NCI-H345 treated with DMSO at 0.1 percent for 48 hours (cell line): ENCODE measurements at regions not wholly inside any gene's neighbourhood (a gene's known extent, or its start where the extent isn't known, plus 50 kb on each side); places are given as distances from the start of the nearest gene placed in this dataset.

ENCODE experiments used
- DNase-seq: peaks from one replicate; lab custom pipeline; 2025; ENCODE audit not compliant: unreplicated experiment; lab: John Stamatoyannopoulos, UW

- no peak for DNase-seq
Measured at GRCh38 chr20:50312002-50312681, 121.5 kb downstream of the CEBPB start.

- no peak for DNase-seq
Measured at GRCh38 chr20:50312682-50313521, 122.3 kb downstream of the CEBPB start.

DNA sequence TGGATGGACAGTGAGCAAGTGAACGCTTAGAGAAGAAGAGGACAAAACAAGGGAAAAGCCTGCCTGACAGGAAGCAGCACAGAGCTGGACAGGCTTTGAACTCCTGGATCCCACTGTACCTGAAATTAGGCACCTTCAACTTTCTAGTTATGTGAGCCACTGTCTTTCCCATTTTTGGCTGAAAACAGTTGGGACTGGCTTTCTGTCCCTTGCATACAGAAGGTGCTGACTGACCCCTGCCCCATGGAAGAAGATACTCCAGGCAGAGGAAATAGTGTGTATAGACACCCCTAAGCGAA lies 122.8 kb downstream of the CEBPB start:
- DNase-seq: no peak

GRCh38 chr20:50313827-50314677 lies 123.4 kb downstream of the CEBPB start:
- DNase-seq: peak; percentile 61

- DNase-seq: no peak
Measured at GRCh38 chr20:50314678-50315335, 124.2 kb downstream of the CEBPB start.

DNA sequence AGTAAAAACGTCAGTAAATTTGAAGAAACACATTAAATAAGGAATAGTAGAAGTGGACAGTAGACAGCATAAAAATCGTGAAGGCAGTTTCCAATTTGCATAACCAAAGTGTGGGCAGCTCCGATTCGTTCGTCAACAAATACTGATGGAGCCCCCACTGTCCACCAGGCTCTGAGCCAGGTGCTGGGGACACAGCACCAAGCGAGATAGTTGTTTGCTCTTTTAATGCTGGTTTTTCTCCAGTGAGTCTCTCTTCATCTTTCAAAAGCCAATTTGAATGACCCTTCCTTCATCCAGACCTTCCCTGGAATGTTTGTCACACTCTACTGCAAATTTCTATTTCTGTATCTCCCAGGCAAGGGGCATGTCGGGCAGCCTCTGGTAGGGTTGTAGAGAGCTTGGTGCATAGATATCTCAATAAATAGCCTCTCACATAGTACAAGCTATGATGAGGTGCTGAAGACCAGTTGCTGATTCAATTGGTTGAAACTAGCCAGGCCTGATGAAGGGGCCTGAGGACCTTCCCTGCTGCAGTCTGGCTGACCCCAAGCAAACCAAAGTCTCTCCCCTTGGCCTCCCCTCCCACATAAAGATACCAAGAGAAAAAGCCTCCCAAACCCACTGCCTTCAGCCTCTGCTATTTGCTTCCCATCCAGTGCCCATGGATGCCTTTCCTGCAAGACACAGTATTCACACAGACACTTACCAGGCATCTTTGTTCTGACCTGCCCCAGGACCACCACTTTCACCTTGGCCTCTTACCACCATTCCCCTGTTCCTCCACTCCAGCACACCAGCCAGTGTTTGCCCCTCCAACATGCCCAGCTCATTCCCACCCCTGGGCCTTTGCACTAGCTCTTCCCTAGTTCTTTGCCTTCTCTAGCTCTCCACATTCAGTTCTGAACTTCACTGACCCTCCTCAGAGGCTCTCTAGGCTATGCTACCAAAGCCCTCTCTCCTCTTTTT lies 125.2 kb downstream of the CEBPB start:
- no peak for DNase-seq

DNA sequence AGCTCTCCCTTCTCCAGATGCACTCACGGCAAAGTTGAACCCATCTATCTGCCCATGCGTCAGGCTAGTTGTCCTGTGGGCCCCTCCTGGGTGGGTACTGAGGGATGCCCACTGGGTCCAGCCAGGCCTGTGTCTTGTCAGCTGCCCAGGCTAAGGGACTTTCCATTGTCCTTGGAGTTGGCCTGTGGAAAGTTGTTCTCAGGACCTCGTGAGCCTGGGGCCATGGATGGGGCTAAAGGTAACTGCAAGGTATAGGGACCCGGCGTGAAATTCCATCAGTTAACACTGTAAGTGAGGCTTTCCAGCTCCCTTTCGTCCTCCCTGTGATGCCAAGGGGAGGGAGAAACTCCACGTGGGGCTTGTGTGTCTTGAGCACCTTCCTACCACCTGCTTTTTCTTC lies 126.5 kb downstream of the CEBPB start:
- DNase-seq: no peak

DNA sequence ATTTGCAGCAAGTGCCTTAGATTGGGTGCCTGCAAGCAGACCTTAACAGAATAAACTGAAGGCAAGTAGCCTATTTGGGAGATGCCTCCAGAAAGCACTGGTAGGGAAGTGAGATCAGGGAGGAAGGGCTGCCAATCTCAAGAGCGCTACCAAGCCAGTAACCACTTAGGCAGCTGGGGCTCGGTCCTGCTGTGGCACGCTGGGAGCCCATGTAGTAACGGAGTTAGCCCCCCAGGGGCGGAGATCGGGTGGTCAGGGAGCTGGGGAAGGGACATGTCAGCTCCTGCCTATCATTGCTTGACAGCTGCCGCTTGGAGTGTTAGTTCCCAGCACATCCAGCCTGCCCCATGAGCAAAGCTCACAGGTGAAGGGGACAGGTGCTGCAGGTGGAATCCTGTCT lies 127.0 kb downstream of the CEBPB start:
- peak; percentile 82 for DNase-seq

DNA sequence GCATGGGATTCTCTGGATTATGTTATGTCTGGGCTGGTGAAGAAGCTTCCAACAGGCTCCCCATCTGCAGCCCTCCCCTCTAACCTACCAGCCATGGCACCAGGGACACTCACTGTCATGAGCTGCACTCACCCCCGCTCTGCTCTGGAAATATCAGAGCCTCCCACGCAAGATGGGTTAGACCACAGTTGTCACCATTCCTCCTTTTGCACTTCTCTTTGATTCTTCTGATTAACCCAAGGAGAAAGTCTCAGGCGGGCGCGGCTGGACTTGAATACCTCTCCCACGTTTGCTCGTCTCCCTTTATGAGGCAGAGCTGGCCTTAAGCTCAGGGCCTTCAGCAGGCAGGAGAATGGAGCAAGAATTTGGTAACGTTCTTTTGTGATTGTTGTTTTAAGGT lies 128.1 kb downstream of the CEBPB start:
- DNase-seq: no peak

GRCh38 chr20:50320005-50320900 lies 129.6 kb downstream of the CEBPB start:
- no peak for DNase-seq

- DNase-seq: no peak
Measured at GRCh38 chr20:50320901-50321796, 130.5 kb downstream of the CEBPB start.

GRCh38 chr20:50321797-50322480 lies 131.3 kb downstream of the CEBPB start:
- DNase-seq: no peak

DNA sequence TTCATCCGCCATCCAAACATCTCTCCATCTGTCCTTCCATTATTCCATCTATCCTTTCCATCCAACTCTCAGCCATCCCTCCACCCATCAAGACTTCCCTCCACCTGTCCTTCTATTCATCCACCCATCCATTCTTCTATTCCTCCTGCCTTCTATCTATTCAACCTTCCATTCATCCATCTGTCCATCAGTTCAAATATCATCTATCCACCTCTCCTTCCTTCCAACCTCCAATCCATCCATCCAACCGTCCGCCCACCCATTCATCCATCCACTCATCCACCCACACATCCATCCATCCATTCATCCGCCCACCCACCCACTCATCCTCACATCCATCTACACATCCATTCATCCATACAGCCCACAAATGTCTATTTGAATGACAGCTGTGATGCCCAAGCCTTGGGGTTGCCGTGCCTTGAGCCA lies 132.1 kb downstream of the CEBPB start:
- no peak for DNase-seq

DNA sequence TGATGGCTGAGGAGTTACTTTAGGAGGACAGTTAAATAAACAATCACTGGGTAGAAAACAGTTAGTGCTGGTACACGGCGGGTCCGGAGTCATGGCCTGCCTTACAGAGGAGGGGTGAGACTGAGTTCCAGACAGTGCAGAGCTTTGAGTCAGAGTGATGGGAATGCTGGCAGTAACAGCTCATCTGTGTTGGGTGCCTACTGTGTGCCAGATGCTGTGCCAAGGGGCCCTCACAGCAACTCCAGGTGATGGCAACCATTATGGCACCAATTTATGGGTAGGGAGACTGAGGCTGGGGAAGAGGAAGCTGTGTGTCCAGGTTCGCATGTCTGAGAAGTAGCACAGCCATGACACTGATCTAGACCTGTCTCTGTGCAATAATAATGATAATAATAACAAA lies 132.6 kb downstream of the CEBPB start:
- DNase-seq: no peak

GRCh38 chr20:50323777-50324775 lies 133.4 kb downstream of the CEBPB start:
- DNase-seq: no peak

GRCh38 chr20:50325215-50325614 lies 134.6 kb downstream of the CEBPB start:
- DNase-seq: no peak
